ENCODE measurements at regions not wholly inside any gene's neighbourhood (a gene's known extent, or its start where the extent isn't known, plus 50 kb on each side); places are given as distances from the start of the nearest gene placed in this dataset.

- DNase-seq (ENCODE audit: low read depth in 1 of 2, low spot score in 1 of 2) (no peak), ATAC-seq (no peak), FAIRE-seq (no peak)
- ChIA-PET CTCF (no interaction called here), POLR2A (no interaction called here)
- no peak overlapping the region for H3K4me3 ChIP-seq
- H3K4me2 ChIP-seq, result no peak overlapping the region
- no peaks in the 10 kb centered on the region for H3K4me1 ChIP-seq
- H3K27ac ChIP-seq, result no peak overlapping the region
- WGBS (ENCODE audit: missing lambda C conversion rate), result 30% methylated on average over 2 of the region's 2 CpGs
- TF ChIP-seq E2F6 (IDR thresholded peaks at IDR 0.05; ENCODE audit: borderline replicate concordance, low read depth), result no peak
- TF ChIP-seq KDM5A (IDR thresholded peaks at IDR 0.05), result no peak
- TF ChIP-seq ELK1 (IDR thresholded peaks at IDR 0.05; ENCODE audit: low read depth, low read length), result no peak
- TF ChIP-seq HOXB13 (CRISPR knock-in tag; IDR thresholded peaks at IDR 0.05; ENCODE audit: low read depth), result no peak
- no peak for TF ChIP-seq CHD4 (IDR thresholded peaks at IDR 0.05; ENCODE audit: borderline replicate concordance)
- no peak for TF ChIP-seq FOSL2 (IDR thresholded peaks at IDR 0.05)
- no peak for TF ChIP-seq FOSL2 (CRISPR knock-in tag; IDR thresholded peaks at IDR 0.05)
- no peak for TF ChIP-seq USF2 (IDR thresholded peaks at IDR 0.05)
- TF ChIP-seq RAD21 (conservative IDR thresholded peaks at IDR 0.05 in 1 of 2, IDR thresholded peaks at IDR 0.05 in 1 of 2), result no peak
- no peak for TF ChIP-seq MAFK (IDR thresholded peaks at IDR 0.05; ENCODE audit: partially characterized antibody)
- TF ChIP-seq RNF2 (IDR thresholded peaks at IDR 0.05; ENCODE audit: borderline replicate concordance, low read depth), result no peak
- TF ChIP-seq, protein P1, sequence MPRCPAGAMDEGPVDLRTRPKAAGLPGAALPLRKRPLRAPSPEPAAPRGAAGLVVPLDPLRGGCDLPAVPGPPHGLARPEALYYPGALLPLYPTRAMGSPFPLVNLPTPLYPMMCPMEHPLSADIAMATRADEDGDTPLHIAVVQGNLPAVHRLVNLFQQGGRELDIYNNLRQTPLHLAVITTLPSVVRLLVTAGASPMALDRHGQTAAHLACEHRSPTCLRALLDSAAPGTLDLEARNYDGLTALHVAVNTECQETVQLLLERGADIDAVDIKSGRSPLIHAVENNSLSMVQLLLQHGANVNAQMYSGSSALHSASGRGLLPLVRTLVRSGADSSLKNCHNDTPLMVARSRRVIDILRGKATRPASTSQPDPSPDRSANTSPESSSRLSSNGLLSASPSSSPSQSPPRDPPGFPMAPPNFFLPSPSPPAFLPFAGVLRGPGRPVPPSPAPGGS (IDR thresholded peaks at IDR 0.05), result no peak
- TF ChIP-seq POLR2A (IDR thresholded peaks at IDR 0.05; ENCODE audit: low read length), result no peak
- no peak for TF ChIP-seq EP300 (IDR thresholded peaks at IDR 0.05)
- no peaks in the 10 kb centered on the region for H3K9me3 ChIP-seq
These were observed 268.9 kb upstream of the HSF2 start for GRCh38 chr6:122130518-122130917.

DNA sequence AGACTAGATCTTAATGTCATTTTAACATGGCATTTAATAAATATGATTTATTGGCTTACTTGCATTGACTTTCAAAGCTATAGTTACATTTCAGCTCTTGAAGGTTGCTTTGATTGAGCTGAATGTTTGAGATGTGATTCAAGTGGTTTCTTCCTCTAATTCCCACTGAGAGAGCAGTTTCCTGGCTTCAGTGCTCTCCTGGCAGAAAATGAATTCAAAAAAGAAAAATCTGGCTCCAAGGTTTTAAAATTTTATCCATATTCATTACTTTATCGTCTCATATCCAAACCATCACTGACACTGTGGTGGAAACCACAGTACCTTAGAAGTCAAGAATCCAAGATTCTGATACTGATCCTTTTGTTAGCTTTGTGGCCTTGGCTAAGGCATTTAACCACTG, 263.1 kb upstream of the HSF2 start:
- FAIRE-seq (no peak), DNase-seq (ENCODE audit: low read depth in 1 of 2, low spot score in 1 of 2) (no peak), ATAC-seq (no peak)
- WGBS (ENCODE audit: missing lambda C conversion rate), result 0% methylated on average over 1 of the region's 1 CpG
- Histone ChIP-seq H3K4me1 (no peaks in the 10 kb centered on the region), H3K9me3 (no peaks in the 10 kb centered on the region), H3K27ac (no peak overlapping the region), H3K4me2 (no peak overlapping the region), H3K4me3 (no peak overlapping the region)
- TF ChIP-seq HOXB5 (CRISPR knock-in tag; IDR thresholded peaks at IDR 0.05) (no peak), CTCF (IDR thresholded peaks at IDR 0.05) (no peak), ZFP36 (IDR thresholded peaks at IDR 0.05; ENCODE audit: borderline replicate concordance, partially characterized antibody) (no peak)
- ChIA-PET CTCF (no interaction called here), POLR2A (no interaction called here)

- H3K27ac ChIP-seq, result no peak overlapping the region
- ChIA-PET CTCF (no interaction called here), POLR2A (no interaction called here)
- TF ChIP-seq, protein P2, sequence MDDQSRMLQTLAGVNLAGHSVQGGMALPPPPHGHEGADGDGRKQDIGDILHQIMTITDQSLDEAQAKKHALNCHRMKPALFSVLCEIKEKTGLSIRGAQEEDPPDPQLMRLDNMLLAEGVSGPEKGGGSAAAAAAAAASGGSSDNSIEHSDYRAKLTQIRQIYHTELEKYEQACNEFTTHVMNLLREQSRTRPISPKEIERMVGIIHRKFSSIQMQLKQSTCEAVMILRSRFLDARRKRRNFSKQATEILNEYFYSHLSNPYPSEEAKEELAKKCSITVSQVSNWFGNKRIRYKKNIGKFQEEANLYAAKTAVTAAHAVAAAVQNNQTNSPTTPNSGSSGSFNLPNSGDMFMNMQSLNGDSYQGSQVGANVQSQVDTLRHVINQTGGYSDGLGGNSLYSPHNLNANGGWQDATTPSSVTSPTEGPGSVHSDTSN (IDR thresholded peaks at IDR 0.05), result no peak
- TF ChIP-seq SMC3 (IDR thresholded peaks at IDR 0.05), result no peak
- no peak for TF ChIP-seq ZSCAN20 (CRISPR knock-in tag; IDR thresholded peaks at IDR 0.05)
- no peak for TF ChIP-seq CBX2 (IDR thresholded peaks at IDR 0.05; ENCODE audit: borderline replicate concordance, low read depth)
- TF ChIP-seq RFX5 (IDR thresholded peaks at IDR 0.05), result no peak
- no peaks in the 10 kb centered on the region for H3K4me1 ChIP-seq
- no peak overlapping the region for H3K4me3 ChIP-seq
- H3K4me2 ChIP-seq, result no peak overlapping the region
- ATAC-seq, result no peak
- no peak for DNase-seq (ENCODE audit: low read depth in 1 of 2, low spot score in 1 of 2)
- no peaks in the 10 kb centered on the region for H3K9me3 ChIP-seq
- FAIRE-seq, result no peak
These were observed 259.4 kb upstream of the HSF2 start for GRCh38 chr6:122140031-122140430.

Data from A549 (cell line).